GM21447 (cell line): ENCODE measurements at regions not wholly inside any gene's neighbourhood (a gene's known extent, or its start where the extent isn't known, plus 50 kb on each side); places are given as distances from the start of the nearest gene placed in this dataset.
"Not testable (repeated sequence)": the region's sequence is repeated elsewhere in the genome, so short reads cannot be mapped to it uniquely, and the experiment has no call there.

Source experiments
- ATAC-seq: cut with Tn5 transposase; IDR thresholded peaks from one replicate; pipeline ENCODE4 v1.9.1; 2021; ENCODE audit not compliant: unreplicated experiment

DNA sequence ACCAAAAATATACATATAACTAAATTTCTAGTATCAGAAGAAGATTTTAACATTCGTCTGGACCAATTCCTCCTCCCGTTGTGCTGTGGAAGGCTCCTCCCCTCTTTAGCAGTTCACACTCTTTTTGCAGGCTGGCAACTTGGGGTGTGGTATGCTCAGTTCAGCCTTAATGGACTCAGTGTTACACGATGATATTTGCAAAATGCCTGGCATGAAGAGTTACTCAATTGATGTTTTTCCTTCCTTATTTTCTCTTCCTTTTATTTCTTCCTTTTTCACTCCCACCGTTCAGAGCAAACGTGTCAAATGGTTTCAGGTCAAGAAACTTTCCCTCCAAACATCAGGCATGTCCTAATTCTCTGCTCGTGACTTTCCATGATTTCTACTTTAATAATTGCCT, 248.3 kb downstream of the PHF14 start:
- no peak for ATAC-seq

- ATAC-seq, result no peak
Measured at GRCh38 chr7:11224535-11224934, 250.9 kb downstream of the PHF14 start.

DNA sequence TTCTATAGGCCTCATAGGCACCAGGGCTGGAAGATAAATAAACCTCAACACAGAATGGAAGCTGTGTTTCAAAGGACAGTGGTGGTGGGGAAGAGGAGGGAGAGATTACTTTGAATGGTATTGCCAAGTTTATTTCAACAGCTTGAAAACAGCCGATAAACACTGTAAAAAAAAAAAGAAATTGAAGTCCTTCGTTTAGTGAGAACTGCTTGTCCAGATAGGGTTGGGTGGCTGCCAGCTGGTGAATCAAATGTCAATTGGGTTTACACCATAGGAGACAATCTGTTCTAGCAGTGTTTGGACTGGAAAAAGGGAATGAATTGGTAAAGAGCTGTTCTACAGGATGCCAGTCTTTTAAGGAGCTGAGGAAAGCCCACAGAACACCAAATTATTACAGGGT, 254.8 kb downstream of the PHF14 start:
- ATAC-seq, result no peak

- no peak for ATAC-seq
Measured at GRCh38 chr7:11231190-11231589, 257.5 kb downstream of the PHF14 start.

GRCh38 chr7:11232462-11232861, 258.8 kb downstream of the PHF14 start:
- ATAC-seq, result no peak

- no peak for ATAC-seq
Measured at GRCh38 chr7:11233871-11234270, 260.2 kb downstream of the PHF14 start.

DNA sequence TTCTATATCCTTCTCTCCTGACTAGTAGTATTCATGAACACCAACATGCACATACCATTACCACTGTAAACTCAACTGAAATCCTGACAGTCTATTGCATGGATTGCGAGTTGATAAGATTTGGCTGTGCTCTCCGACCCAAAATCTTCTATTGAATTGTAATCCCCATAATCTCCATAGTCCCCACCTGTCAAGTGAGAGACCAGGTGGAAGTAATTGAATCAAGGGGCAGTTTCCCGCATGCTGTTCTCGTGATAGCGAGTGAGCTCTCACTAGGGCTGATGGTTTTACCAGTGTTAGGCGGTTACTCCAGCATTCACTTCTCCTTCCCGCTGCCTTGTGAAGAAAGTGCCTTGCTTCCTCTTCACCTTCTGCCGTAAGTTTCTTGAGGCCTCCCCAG, 261.8 kb downstream of the PHF14 start:
- no peak for ATAC-seq

DNA sequence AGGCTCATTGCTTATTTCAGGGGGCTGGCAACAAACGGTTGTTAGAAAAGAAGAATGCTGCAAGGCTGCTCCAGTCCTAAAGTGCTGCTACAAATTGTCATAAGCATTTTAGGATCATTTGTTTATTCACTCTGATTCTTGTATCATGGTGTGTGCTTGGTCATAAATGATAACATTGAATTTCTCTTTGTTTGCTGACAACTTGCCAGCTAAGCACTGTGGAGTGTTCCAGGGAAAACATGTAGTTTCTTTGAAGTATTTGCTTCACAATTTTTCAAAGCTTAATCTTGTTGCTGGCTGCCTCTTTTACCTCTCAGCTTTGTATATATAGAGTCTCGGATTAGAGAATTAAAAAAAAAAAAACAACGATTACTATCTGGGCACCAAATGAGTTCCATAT, 263.0 kb downstream of the PHF14 start:
- ATAC-seq, result no peak

DNA sequence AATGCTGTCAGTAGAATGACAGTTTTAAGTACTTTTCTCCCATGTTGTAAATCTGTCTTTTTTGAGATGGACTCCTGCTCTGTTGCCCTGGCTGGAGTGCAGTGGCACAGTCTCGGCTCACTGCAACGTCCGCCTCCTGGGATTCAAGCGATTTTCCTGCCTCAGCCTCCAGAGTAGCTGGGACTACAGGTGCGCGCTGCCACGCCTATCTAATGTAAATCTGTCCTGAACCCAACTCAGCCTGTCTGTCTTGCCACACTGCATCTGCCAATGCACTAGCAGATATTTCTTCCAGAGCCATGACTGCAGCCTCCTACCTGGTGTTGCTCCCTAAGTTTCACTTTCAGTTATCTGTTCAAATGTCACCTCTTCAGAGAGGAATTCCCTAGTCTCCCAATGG, 264.1 kb downstream of the PHF14 start:
- no peak for ATAC-seq

DNA sequence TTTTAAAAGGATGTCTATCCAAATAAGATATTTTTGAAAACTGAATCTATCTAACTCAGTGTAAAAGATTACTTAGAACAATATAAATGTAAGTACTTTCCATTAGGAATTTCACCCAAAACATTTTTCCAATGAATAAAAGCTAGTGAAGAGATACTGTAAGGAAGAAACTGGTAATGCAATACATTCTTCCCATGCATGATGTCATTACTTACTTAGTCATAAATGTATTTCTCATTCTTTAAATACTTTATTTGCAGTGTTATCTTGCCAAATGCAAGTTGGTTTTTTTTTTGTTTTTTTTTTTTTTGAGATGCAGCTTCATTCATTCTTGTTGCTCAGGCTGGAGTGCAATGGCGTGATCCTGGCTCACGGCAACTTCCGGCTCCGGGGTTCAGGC, 265.6 kb downstream of the PHF14 start:
- no peak for ATAC-seq

GRCh38 chr7:11243739-11244138, 270.1 kb downstream of the PHF14 start:
- ATAC-seq, result no peak

DNA sequence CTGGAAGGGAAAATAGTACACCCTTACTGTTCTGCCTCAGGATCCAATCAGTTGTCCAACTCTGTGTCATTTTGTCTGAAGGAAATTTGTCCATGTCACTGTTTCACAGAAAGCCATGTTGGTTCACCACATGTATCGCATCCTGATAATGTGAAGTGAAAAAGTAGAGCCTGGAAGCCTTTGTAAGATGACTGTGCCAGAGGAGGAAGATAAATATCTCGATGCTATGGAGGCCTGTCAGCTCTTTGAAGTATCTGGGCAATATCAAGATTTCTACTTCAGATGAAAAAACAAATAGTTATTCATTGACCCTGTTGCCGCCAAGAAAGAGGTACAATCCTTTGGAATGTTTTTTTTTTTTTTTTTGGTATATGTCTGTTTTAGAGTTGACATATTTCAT, 270.5 kb downstream of the PHF14 start:
- no peak for ATAC-seq

GRCh38 chr7:11247545-11247944, 273.9 kb downstream of the PHF14 start:
- no peak for ATAC-seq

- no peak for ATAC-seq
Measured at GRCh38 chr7:11251436-11251835, 277.8 kb downstream of the PHF14 start.

GRCh38 chr7:11252011-11252607, 278.4 kb downstream of the PHF14 start:
- ATAC-seq, result no peak

GRCh38 chr7:11252705-11253272, 279.1 kb downstream of the PHF14 start:
- ATAC-seq, result no peak

GRCh38 chr7:11256501-11256900, 282.8 kb downstream of the PHF14 start:
- no peak for ATAC-seq

DNA sequence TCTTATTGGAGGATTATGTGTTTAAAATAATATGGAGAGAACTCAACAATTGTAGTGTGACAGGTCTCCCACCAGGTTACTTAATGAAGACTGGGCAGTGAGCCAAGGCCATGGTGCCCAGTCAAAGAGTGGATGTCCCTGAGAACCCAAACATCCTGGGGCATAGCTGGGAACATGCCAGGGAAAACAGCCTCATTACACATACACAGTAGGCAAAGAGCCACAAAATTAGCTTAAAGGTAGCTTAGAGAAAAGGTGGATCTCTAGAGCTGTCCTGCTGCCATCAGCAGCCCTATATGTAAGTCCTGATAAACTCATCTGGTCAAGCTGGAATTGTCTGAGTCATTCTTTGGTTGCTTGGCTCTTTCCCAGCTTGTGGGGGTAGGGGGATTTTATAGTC, 287.8 kb downstream of the PHF14 start:
- ATAC-seq, result no peak

DNA sequence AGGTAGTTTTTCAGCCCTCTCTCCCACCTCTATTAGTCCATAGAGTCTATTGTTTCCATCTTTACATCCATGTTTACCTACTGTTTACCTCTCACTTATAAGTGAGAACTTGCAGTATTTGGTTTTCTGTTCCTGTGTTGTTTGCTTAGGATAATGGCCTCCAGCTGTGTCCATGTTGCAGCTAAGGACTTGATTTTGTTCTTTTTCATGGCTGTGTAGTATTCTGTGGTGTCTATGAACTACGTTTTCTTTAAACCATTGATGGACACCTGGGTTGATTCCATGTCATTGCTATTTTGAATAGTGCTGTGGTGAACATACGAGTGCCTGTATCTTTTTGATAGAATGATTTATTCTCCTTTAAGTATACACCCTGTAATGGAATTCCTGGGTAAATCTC, 292.4 kb downstream of the PHF14 start:
- ATAC-seq, result no peak

DNA sequence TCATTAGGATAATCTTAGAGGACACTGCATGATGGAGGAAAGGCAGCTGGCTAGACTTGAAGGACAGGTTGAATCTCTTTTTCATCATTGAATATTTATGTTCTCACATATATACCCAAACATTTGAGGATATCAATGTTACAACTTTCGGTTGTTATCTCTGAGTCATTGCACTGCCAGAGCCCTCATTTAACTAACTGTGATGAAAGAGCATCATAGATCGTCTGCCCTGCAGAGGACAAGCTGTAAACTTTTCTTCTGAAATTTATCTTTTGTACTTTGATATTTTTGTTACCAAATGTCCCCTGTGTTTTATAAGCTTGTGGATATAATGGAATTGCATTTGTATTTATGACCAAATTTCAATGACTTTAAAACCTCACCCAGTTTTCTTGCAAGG, 298.7 kb downstream of the PHF14 start:
- ATAC-seq, result no peak

DNA sequence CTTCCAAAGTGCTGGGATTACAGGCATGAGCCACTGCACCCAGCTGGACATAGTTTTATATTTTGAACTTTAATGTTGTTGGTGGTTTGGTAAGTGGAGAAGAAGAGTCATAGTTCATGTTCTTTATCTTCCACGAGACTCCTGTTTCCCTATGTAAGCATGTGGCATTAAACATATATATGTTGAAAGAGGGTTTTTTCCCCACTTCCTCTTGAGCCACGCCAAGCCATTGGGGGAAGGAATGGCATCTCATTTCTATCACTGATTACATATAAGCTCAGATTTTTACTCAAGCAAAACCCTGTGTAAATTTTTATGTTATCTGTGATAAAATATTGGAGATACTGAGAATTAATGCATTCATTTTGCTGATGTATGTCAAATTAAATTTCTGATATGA, 300.4 kb downstream of the PHF14 start:
- no peak for ATAC-seq

DNA sequence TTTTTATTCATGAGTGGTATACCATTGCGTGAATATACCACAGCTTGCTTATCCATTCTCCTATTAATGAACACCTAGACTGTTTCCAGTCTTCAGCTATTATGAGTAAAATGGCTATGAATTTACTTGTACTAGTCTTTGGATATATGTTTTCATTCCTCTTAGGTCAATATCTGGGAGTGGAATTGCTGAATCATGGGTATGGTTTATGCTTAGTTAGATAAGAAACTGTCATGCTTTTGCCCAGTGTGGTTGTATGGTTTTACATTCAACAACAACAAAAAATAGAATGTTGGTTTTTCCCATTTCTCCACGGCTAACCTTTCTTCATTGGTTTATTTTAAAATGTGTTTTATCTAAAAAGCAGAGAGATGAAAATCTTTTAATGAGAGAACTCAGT, 308.3 kb downstream of the PHF14 start:
- ATAC-seq, result no peak

DNA sequence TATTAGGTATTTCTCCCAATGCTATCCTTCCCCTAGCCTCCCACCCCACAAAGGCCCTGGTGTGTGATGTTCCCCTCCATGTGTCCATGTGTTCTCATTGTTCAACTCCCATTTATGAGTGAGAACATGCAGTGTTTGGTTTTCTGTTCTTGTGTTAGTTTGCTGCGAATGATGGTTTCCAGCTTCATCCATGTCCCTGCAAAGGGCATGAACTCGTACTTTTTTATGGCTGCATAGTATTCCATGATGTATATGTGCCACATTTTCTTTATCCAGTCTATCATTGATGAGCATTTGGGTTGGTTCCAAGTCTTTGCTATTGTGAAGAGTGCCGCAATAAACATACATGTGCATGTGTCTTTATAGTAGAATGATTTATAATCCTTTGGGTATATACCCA, 309.9 kb downstream of the PHF14 start:
- ATAC-seq, result not testable (repeated sequence)
